PFSK-1 (cell line): ENCODE measurements at regions not wholly inside any gene's neighbourhood (a gene's known extent, or its start where the extent isn't known, plus 50 kb on each side); places are given as distances from the start of the nearest gene placed in this dataset.

ENCODE experiments used
- FOXP2 ChIP-seq: optimal IDR thresholded peaks from 2 replicates; pipeline ENCODE3; 2011; ENCODE audit warnings: borderline replicate concordance, control low read depth, inconsistent platforms; ENCODE audit not compliant: insufficient read depth; ENCODE audit errors: extremely low read length, extremely low read depth
- POLR2AphosphoS5 ChIP-seq: IDR thresholded peaks from 2 replicates; pipeline ENCODE4 v1.6.1; 2012; ENCODE audit warnings: low read depth, mild to moderate bottlenecking, control low read depth, low read length, moderate library complexity
- REST ChIP-seq, 2 experiments: IDR thresholded peaks; 2 replicates each; pipeline versions ENCODE4 v1.6.1 to v1.8.0; 2011 to 2012; ENCODE audit warnings: low read depth in 2 of 2, low read length in 2 of 2, control low read depth in 1 of 2, inconsistent platforms in 1 of 2, mild to moderate bottlenecking in 1 of 2, moderate library complexity in 1 of 2; ENCODE audit not compliant: insufficient read depth in 1 of 2
- SIN3A ChIP-seq: IDR thresholded peaks from 2 replicates; pipeline ENCODE4 v1.6.1; 2012; ENCODE audit warnings: mild to moderate bottlenecking, low read length, moderate library complexity, borderline replicate concordance; ENCODE audit not compliant: insufficient read depth
- TAF1 ChIP-seq: IDR thresholded peaks from 2 replicates; pipeline ENCODE4 v1.6.1; 2012; ENCODE audit warnings: low read length, control low read depth, borderline replicate concordance; ENCODE audit not compliant: insufficient read depth

- TF ChIP-seq TAF1: no peak
- TF ChIP-seq POLR2AphosphoS5: no peak
- TF ChIP-seq FOXP2: no peak
- TF ChIP-seq REST (IDR thresholded peaks at IDR 0.05; ENCODE audit: insufficient read depth in 1 of 2, low read depth in 2 of 2, low read length in 2 of 2): no peak
- TF ChIP-seq SIN3A: no peak
These were observed 373.3 kb upstream of the PRKCQ start for GRCh38 chr10:6953271-6953801.

- TF ChIP-seq POLR2AphosphoS5: no peak
- TF ChIP-seq FOXP2: no peak
- TF ChIP-seq SIN3A: no peak
- TF ChIP-seq REST (IDR thresholded peaks at IDR 0.05; ENCODE audit: insufficient read depth in 1 of 2, low read depth in 2 of 2, low read length in 2 of 2): no peak
- no peak for TF ChIP-seq TAF1
These were observed 371.7 kb upstream of the PRKCQ start for GRCh38 chr10:6951732-6952131.

- TF ChIP-seq REST (IDR thresholded peaks at IDR 0.05; ENCODE audit: insufficient read depth in 1 of 2, low read depth in 2 of 2, low read length in 2 of 2): no peak
- no peak for TF ChIP-seq POLR2AphosphoS5
- TF ChIP-seq TAF1: no peak
- TF ChIP-seq FOXP2: no peak
- no peak for TF ChIP-seq SIN3A
These were observed 370.1 kb upstream of the PRKCQ start for GRCh38 chr10:6950133-6950532.

GRCh38 chr10:6944436-6944835 is 364.4 kb upstream of the PRKCQ start:
- TF ChIP-seq SIN3A (no peak), POLR2AphosphoS5 (no peak), REST (IDR thresholded peaks at IDR 0.05; ENCODE audit: insufficient read depth in 1 of 2, low read depth in 2 of 2, low read length in 2 of 2) (no peak), FOXP2 (no peak), TAF1 (no peak)

GRCh38 chr10:6938384-6938783 is 358.3 kb upstream of the PRKCQ start:
- TF ChIP-seq SIN3A (no peak), REST (IDR thresholded peaks at IDR 0.05; ENCODE audit: insufficient read depth in 1 of 2, low read depth in 2 of 2, low read length in 2 of 2) (no peak), POLR2AphosphoS5 (no peak), FOXP2 (no peak), TAF1 (no peak)
